ENCODE measurements at regions not wholly inside any gene's neighbourhood (a gene's known extent, or its start where the extent isn't known, plus 50 kb on each side); places are given as distances from the start of the nearest gene placed in this dataset.

- no peak for DNase-seq (ENCODE audit: low read depth, low spot score)
- ChIA-PET CTCF (no interaction called here), POLR2A (interaction anchor here (0.6 kb wide), 1 partner anchor 1360 kb away, joined by 3 read pairs; no protein-coding TSS in a partner anchor)
- no peak overlapping the region for H3K4me3 ChIP-seq (ENCODE audit: low read depth, low read length)
- no peak for TF ChIP-seq CTCF (IDR thresholded peaks at IDR 0.05; ENCODE audit: insufficient read depth, low read length, missing control alignments)
Measured at GRCh38 chr7:136063326-136063666, 86.1 kb upstream of the MTPN start.

- DNase-seq (ENCODE audit: low read depth, low spot score): no peak
- ChIA-PET POLR2A (interaction anchor here (0.6 kb wide), 1 partner anchor 1360 kb away, joined by 3 read pairs; no protein-coding TSS in a partner anchor), CTCF (interaction anchor here (1.4 kb wide), 1 partner anchor 262 kb away, joined by 3 read pairs; no protein-coding TSS in a partner anchor)
- TF ChIP-seq CTCF (IDR thresholded peaks at IDR 0.05; ENCODE audit: insufficient read depth, low read length, missing control alignments): no peak
- H3K4me3 ChIP-seq (ENCODE audit: low read depth, low read length): no peak overlapping the region
Measured at GRCh38 chr7:136062625-136063325, 85.6 kb upstream of the MTPN start.

- no peak for TF ChIP-seq CTCF (IDR thresholded peaks at IDR 0.05; ENCODE audit: insufficient read depth, low read length, missing control alignments)
- CTCF ChIA-PET: interaction anchor here (1.4 kb wide), 1 partner anchor 260 kb away, joined by 3 read pairs; no protein-coding TSS in a partner anchor
- no peak overlapping the region for H3K4me3 ChIP-seq (ENCODE audit: low read depth, low read length)
- POLR2A ChIA-PET: no interaction called here
- DNase-seq (ENCODE audit: low read depth, low spot score): no peak
Measured at GRCh38 chr7:136061433-136061832, 84.3 kb upstream of the MTPN start.

- TF ChIP-seq CTCF (IDR thresholded peaks at IDR 0.05; ENCODE audit: insufficient read depth, low read length, missing control alignments): no peak
- DNase-seq (ENCODE audit: low read depth, low spot score): no peak
- H3K4me3 ChIP-seq (ENCODE audit: low read depth, low read length): no peak overlapping the region
- ChIA-PET POLR2A (no interaction called here), CTCF (no interaction called here)
Measured at GRCh38 chr7:136058546-136058945, 81.4 kb upstream of the MTPN start.

- TF ChIP-seq CTCF (IDR thresholded peaks at IDR 0.05; ENCODE audit: insufficient read depth, low read length, missing control alignments): no peak
- CTCF ChIA-PET: no interaction called here
- H3K4me3 ChIP-seq (ENCODE audit: low read depth, low read length): no peak overlapping the region
- no peak for DNase-seq (ENCODE audit: low read depth, low spot score)
- POLR2A ChIA-PET: no interaction called here
Measured at GRCh38 chr7:136057509-136057908, 80.3 kb upstream of the MTPN start.

GRCh38 chr7:136056651-136057231, 79.6 kb upstream of the MTPN start:
- DNase-seq (ENCODE audit: low read depth, low spot score): no peak
- ChIA-PET POLR2A (no interaction called here), CTCF (no interaction called here)
- no peak for TF ChIP-seq CTCF (IDR thresholded peaks at IDR 0.05; ENCODE audit: insufficient read depth, low read length, missing control alignments)
- H3K4me3 ChIP-seq (ENCODE audit: low read depth, low read length): no peak overlapping the region
